GM12891 (cell line): ENCODE measurements at regions not wholly inside any gene's neighbourhood (a gene's known extent, or its start where the extent isn't known, plus 50 kb on each side); places are given as distances from the start of the nearest gene placed in this dataset.
"Not testable (repeated sequence)": the region's sequence is repeated elsewhere in the genome, so short reads cannot be mapped to it uniquely, and the experiment has no call there.

ENCODE experiments used
- DNase-seq: peaks from one replicate; pipeline ENCODE4 v3.0.0; 2011; ENCODE audit warnings: low spot score; ENCODE audit not compliant: insufficient read length
- FAIRE-seq: peaks from 2 replicates; lab custom pipeline; 2011; peaks lifted over from hg19 to GRCh38; lab: Jason Lieb, UNC
- PAX5 ChIP-seq: IDR thresholded peaks from 2 replicates; pipeline ENCODE4 v1.6.1; 2011; ENCODE audit warnings: low read length, moderate library complexity, mild to moderate bottlenecking; ENCODE audit not compliant: insufficient read depth, severe bottlenecking
- POLR2A ChIP-seq: IDR thresholded peaks from 2 replicates; pipeline ENCODE4 v1.6.1; 2011; ENCODE audit warnings: low read depth, low read length, control low read depth
- POLR2AphosphoS5 ChIP-seq: IDR thresholded peaks from 2 replicates; pipeline ENCODE4 v1.6.1; 2011; ENCODE audit warnings: low read depth, low read length, control low read depth
- POU2F2 ChIP-seq: IDR thresholded peaks from 2 replicates; pipeline ENCODE4 v1.6.1; 2011; ENCODE audit warnings: low read depth, mild to moderate bottlenecking, control low read depth, low read length, moderate library complexity
- SPI1 ChIP-seq: IDR thresholded peaks from 2 replicates; pipeline ENCODE4 v1.6.1; 2011; ENCODE audit warnings: low read depth, low read length, control low read depth
- TAF1 ChIP-seq: IDR thresholded peaks from 2 replicates; pipeline ENCODE4 v1.6.1; 2011; ENCODE audit warnings: low read depth, low read length, control low read depth

GRCh38 chr7:4513450-4513849 is 168.6 kb upstream of the FOXK1 start:
- FAIRE-seq (no peak), DNase-seq (no peak)
- TF ChIP-seq SPI1 (no peak), POLR2A (no peak), POLR2AphosphoS5 (no peak), PAX5 (no peak), POU2F2 (no peak)

- DNase-seq (no peak), FAIRE-seq (no peak)
- no peak for TF ChIP-seq SPI1
- TF ChIP-seq PAX5, result no peak
- TF ChIP-seq POLR2AphosphoS5, result no peak
- TF ChIP-seq POLR2A, result no peak
- no peak for TF ChIP-seq POU2F2
- no peak for TF ChIP-seq TAF1
Observed at GRCh38 chr7:4519819-4520520, 162.1 kb upstream of the FOXK1 start.

GRCh38 chr7:4523219-4523618 is 158.9 kb upstream of the FOXK1 start:
- no peak for FAIRE-seq
- TF ChIP-seq POLR2AphosphoS5 (no peak), POLR2A (no peak), POU2F2 (no peak), SPI1 (no peak), PAX5 (no peak), TAF1 (no peak)
- DNase-seq, result no peak

DNA sequence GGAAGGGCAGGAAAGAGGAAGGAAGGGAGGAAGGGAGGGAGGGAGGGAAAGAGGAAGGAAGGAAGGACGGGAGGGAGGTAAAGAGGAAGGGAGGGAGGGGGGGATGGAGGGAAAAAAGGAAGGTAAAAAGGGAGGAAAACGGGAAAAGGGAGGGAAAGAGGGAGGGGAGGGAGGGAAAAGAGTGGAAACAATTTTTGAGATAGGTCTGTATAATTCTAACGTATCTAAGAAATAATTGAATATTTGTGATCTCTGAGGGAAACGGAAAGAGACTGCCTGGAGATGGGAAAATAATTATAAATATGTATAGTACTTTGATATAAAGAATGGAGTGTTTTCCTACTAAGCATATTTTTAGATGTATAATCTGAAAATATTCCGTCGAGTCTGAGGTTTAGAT is 158.2 kb upstream of the FOXK1 start:
- DNase-seq (no peak), FAIRE-seq (no peak)
- TF ChIP-seq POLR2AphosphoS5 (no peak), POU2F2 (no peak), TAF1 (no peak)

DNA sequence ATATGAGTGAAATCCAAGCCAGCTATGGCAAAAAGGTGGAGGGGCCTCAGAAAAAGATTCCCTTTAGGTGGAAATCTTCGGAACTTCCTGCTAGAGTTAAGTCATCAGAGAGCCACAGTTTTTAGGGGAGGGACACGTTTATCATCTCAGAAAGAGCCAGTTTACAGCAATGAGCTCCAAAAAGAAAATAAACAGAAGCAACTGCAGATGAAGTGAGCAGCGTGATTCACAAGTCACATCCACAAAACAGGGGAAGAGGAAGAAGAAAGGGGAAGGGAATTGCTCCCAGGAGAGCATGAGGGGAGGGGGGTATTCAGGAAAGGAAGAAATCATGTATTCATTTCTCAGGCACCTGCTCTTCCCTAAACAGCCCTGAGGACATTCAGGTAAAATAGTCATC is 156.2 kb upstream of the FOXK1 start:
- DNase-seq, result no peak
- no peak for FAIRE-seq
- TF ChIP-seq SPI1 (no peak), PAX5 (no peak), POLR2AphosphoS5 (no peak), POLR2A (no peak), TAF1 (no peak), POU2F2 (no peak)

GRCh38 chr7:4527988-4528636 is 154.0 kb upstream of the FOXK1 start:
- DNase-seq (no peak), FAIRE-seq (no peak)
- no peak for TF ChIP-seq POLR2A
- no peak for TF ChIP-seq POU2F2
- TF ChIP-seq POLR2AphosphoS5, result no peak
- no peak for TF ChIP-seq PAX5
- no peak for TF ChIP-seq SPI1
- no peak for TF ChIP-seq TAF1

- FAIRE-seq, result no peak
Observed at GRCh38 chr7:4531236-4531635, 150.9 kb upstream of the FOXK1 start.

GRCh38 chr7:4533339-4533738 is 148.8 kb upstream of the FOXK1 start:
- DNase-seq, FAIRE-seq: not testable (repeated sequence)

More at GRCh38 chr7:4531236-4531635, 150.9 kb upstream of the FOXK1 start:
- no peak for TF ChIP-seq TAF1
- no peak for TF ChIP-seq POLR2A
- TF ChIP-seq POLR2AphosphoS5, result no peak
- no peak for TF ChIP-seq POU2F2
- TF ChIP-seq PAX5, result no peak
- no peak for TF ChIP-seq SPI1
- DNase-seq, result no peak

DNA sequence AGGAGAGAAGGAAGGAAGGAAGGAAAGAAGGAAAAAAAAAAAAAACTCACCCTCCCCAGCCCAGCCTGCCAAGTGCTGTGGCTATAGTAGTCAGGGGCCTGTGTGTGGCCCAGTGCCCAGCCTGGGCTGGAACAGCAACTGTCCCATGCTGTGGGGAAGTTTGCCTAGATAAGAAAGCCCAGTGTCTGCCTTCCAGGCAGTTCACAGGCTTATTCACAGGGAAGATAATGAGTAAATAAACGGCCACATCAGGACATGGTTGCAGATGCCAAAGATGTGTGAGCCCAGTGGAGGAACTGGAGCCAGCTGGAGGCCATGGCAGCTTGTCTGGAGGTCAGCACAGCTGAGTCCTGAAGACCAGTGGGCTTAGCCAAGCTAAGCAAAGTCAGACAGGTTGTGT is 132.4 kb upstream of the FOXK1 start:
- no peak for TF ChIP-seq POU2F2
- no peak for TF ChIP-seq TAF1
- TF ChIP-seq POLR2A, result no peak
- TF ChIP-seq SPI1, result no peak
- TF ChIP-seq POLR2AphosphoS5, result no peak
- TF ChIP-seq PAX5, result no peak
- DNase-seq (no peak), FAIRE-seq (no peak)

DNA sequence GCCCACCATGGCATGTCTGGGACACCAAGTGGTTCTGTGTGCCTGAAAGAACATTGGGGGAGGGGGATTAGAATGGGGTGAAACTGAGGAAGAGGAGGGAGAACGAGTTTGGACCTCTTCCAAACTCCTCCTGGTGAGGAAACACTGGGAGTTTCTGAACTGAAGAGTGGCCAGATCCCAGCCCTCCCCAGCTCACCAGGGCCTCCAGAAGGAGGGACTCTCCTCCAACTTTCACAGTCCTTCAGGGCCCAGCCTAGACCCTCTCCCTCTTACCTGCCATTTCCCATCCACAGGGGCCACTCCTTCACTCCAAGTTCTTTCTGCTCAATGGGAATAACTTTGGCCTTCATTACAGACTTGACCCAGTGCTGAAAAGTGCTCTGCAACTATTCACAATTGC is 132.0 kb upstream of the FOXK1 start:
- TF ChIP-seq SPI1, result no peak
- no peak for TF ChIP-seq POLR2AphosphoS5
- TF ChIP-seq TAF1, result no peak
- TF ChIP-seq PAX5, result no peak
- no peak for TF ChIP-seq POLR2A
- TF ChIP-seq POU2F2, result no peak
- DNase-seq (no peak), FAIRE-seq (no peak)

- FAIRE-seq (no peak), DNase-seq (no peak)
- no peak for TF ChIP-seq POLR2AphosphoS5
- TF ChIP-seq SPI1, result no peak
Observed at GRCh38 chr7:4552985-4553384, 129.1 kb upstream of the FOXK1 start.
